Astrocyte (in vitro differentiated cells and primary cell): ENCODE measurements at regions not wholly inside any gene's neighbourhood (a gene's known extent, or its start where the extent isn't known, plus 50 kb on each side); places are given as distances from the start of the nearest gene placed in this dataset.

Experiments used
- DNase-seq: peaks from one replicate; pipeline ENCODE4 v3.0.0-alpha.2; 2010; ENCODE audit warnings: low read depth
- FAIRE-seq: peaks from 2 replicates; lab custom pipeline; 2011; peaks lifted over from hg19 to GRCh38; lab: Jason Lieb, UNC
- H2AFZ ChIP-seq: 2 replicates; pipeline ENCODE4 v1.6.0; 2012; ENCODE audit warnings: low read depth, low read length, inconsistent platforms
- H3K27ac ChIP-seq: 2 replicates; pipeline ENCODE4 v1.5.1; 2011; ENCODE audit warnings: low read depth, low read length, inconsistent platforms
- H3K27me3 ChIP-seq: 2 replicates; pipeline ENCODE4 v1.6.0; 2011; ENCODE audit warnings: low read length, inconsistent platforms; ENCODE audit not compliant: insufficient read depth
- H3K36me3 ChIP-seq: 2 replicates; pipeline ENCODE4 v1.5.1; 2011; ENCODE audit warnings: low read length, inconsistent platforms; ENCODE audit not compliant: insufficient read depth
- H3K4me1 ChIP-seq: 2 replicates; pipeline ENCODE4 v1.5.1; 2011; ENCODE audit warnings: low read length, inconsistent platforms; ENCODE audit not compliant: insufficient read depth
- H3K4me2 ChIP-seq: 2 replicates; pipeline ENCODE4 v1.6.0; 2012; ENCODE audit warnings: low read length, inconsistent platforms
- H3K4me3 ChIP-seq: 2 replicates; pipeline ENCODE4 v1.5.1; 2011; ENCODE audit warnings: low read depth, mild to moderate bottlenecking, low read length, inconsistent platforms; ENCODE audit not compliant: insufficient read depth
- H3K79me2 ChIP-seq: 2 replicates; pipeline ENCODE4 v1.6.0; 2012; ENCODE audit warnings: mild to moderate bottlenecking, low read length, inconsistent platforms; ENCODE audit not compliant: insufficient read depth
- H3K9ac ChIP-seq: 2 replicates; pipeline ENCODE4 v1.6.0; 2012; ENCODE audit warnings: mild to moderate bottlenecking, low read length, inconsistent platforms
- H3K9me3 ChIP-seq: 2 replicates; pipeline ENCODE4 v1.5.1; 2012; ENCODE audit warnings: low read depth, mild to moderate bottlenecking, low read length, inconsistent platforms; ENCODE audit not compliant: insufficient read depth
- H4K20me1 ChIP-seq: 2 replicates; pipeline ENCODE4 v1.6.0; 2012; ENCODE audit warnings: low read length, inconsistent platforms; ENCODE audit not compliant: insufficient read depth
- H3K27ac Mint-ChIP-seq: one replicate; pipeline ENCODE4 v1.8.0; 2021; ENCODE audit warnings: mild to moderate bottlenecking, mixed read lengths; ENCODE audit not compliant: unreplicated experiment
- H3K27me3 Mint-ChIP-seq: one replicate; pipeline ENCODE4 v1.8.0; 2021; ENCODE audit warnings: low read depth, mixed read lengths; ENCODE audit not compliant: unreplicated experiment
- H3K36me3 Mint-ChIP-seq: one replicate; pipeline ENCODE4 v1.8.0; 2021; ENCODE audit warnings: low read depth, mixed read lengths; ENCODE audit not compliant: unreplicated experiment
- H3K4me1 Mint-ChIP-seq: one replicate; pipeline ENCODE4 v1.8.0; 2021; ENCODE audit warnings: low read depth, mixed read lengths; ENCODE audit not compliant: unreplicated experiment
- H3K4me3 Mint-ChIP-seq: one replicate; pipeline ENCODE4 v1.8.0; 2021; ENCODE audit warnings: mild to moderate bottlenecking, moderate library complexity, mixed read lengths; ENCODE audit not compliant: unreplicated experiment
- H3K9me3 Mint-ChIP-seq: one replicate; pipeline ENCODE4 v1.8.0; 2021; ENCODE audit warnings: mild to moderate bottlenecking, mixed read lengths; ENCODE audit not compliant: unreplicated experiment
- EZH2 ChIP-seq: IDR thresholded peaks from 2 replicates; pipeline ENCODE4 v1.6.1; 2012; ENCODE audit warnings: mild to moderate bottlenecking, low read length, inconsistent platforms; ENCODE audit not compliant: insufficient read depth
- TF ChIP-seq, protein P1 (sequence below): IDR thresholded peaks from 2 replicates; pipeline ENCODE4 v1.5.1; 2011; ENCODE audit warnings: low read depth, mild to moderate bottlenecking, inconsistent platforms, low read length, moderate library complexity; ENCODE audit not compliant: insufficient read depth

DNA sequence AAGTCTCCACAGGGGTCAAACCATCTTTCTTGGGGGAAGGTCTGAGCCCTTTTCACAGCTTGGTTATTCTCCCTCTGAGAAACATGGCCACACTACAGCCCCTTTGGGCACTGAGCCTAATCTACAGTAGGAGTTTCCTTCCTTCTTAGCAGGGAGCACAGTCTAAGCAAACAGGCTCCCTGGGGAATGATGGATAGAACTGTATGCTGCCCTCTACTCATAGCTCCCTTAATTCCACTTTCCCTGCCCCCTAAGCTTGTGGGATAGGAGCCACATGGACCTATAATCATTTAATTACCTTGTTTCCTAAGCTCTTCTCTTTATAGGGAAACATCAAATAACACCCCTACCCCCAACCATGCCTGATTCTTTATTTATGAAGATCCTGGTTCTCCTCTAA lies 442.1 kb upstream of the MEX3C start:
- Mint-ChIP-seq H3K27me3 (no peaks in the 10 kb centered on the region), H3K36me3 (no peaks in the 10 kb centered on the region), H3K4me3 (no peak overlapping the region), H3K4me1 (no peaks in the 10 kb centered on the region), H3K27ac (no peak overlapping the region), H3K9me3 (peaks cover 2% of the 10 kb centered on the region)
- Histone ChIP-seq H3K4me2 (no peak overlapping the region), H3K4me3 (no peak overlapping the region), H3K9me3 (no peaks in the 10 kb centered on the region), H2AFZ (no peak overlapping the region), H3K4me1 (no peaks in the 10 kb centered on the region), H3K79me2 (no peaks in the 10 kb centered on the region), H3K36me3 (no peaks in the 10 kb centered on the region), H3K27ac (no peak overlapping the region), H3K27me3 (no peaks in the 10 kb centered on the region), H4K20me1 (no peaks in the 10 kb centered on the region), H3K9ac (no peak overlapping the region)
- TF ChIP-seq, protein P1, sequence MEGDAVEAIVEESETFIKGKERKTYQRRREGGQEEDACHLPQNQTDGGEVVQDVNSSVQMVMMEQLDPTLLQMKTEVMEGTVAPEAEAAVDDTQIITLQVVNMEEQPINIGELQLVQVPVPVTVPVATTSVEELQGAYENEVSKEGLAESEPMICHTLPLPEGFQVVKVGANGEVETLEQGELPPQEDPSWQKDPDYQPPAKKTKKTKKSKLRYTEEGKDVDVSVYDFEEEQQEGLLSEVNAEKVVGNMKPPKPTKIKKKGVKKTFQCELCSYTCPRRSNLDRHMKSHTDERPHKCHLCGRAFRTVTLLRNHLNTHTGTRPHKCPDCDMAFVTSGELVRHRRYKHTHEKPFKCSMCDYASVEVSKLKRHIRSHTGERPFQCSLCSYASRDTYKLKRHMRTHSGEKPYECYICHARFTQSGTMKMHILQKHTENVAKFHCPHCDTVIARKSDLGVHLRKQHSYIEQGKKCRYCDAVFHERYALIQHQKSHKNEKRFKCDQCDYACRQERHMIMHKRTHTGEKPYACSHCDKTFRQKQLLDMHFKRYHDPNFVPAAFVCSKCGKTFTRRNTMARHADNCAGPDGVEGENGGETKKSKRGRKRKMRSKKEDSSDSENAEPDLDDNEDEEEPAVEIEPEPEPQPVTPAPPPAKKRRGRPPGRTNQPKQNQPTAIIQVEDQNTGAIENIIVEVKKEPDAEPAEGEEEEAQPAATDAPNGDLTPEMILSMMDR, result no peak
- TF ChIP-seq EZH2, result no peak
- FAIRE-seq, result no peak
- no peak for DNase-seq

DNA sequence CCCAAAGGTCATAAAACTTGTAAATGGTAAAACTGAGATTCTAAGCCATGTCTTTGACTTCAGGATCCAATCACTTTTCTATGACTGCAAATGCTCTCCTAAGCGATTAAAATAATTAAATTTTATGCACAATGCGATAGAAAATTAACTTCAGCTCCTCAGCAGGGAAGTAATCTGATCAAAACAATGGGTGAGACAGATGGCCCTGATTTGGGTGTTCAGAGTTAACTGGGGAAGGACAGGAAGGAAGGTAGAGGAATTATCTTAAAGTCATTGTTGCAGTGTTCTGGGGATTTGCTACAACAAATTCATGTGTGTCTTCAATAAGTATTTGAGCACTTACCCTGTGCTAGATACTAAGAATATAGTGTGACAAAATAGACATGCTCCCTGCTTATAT lies 446.0 kb upstream of the MEX3C start:
- no peak overlapping the region for H3K27ac ChIP-seq
- H3K27me3 ChIP-seq, result no peaks in the 10 kb centered on the region
- H3K79me2 ChIP-seq, result no peaks in the 10 kb centered on the region
- H2AFZ ChIP-seq, result no peak overlapping the region
- H3K9ac ChIP-seq, result no peak overlapping the region
- FAIRE-seq (no peak), DNase-seq (no peak)
- no peaks in the 10 kb centered on the region for H3K36me3 Mint-ChIP-seq
- no peak overlapping the region for H3K4me3 Mint-ChIP-seq
- H3K9me3 Mint-ChIP-seq, result peaks cover 1% of the 10 kb centered on the region
- H3K4me1 Mint-ChIP-seq, result no peaks in the 10 kb centered on the region
- H3K36me3 ChIP-seq, result no peaks in the 10 kb centered on the region
- H4K20me1 ChIP-seq, result no peaks in the 10 kb centered on the region
- H3K27ac Mint-ChIP-seq, result no peak overlapping the region
- H3K4me3 ChIP-seq, result no peak overlapping the region
- no peak for TF ChIP-seq EZH2
- TF ChIP-seq, protein P1, result no peak
- no peak overlapping the region for H3K4me2 ChIP-seq
- H3K27me3 Mint-ChIP-seq, result no peaks in the 10 kb centered on the region
- H3K4me1 ChIP-seq, result no peaks in the 10 kb centered on the region
- no peaks in the 10 kb centered on the region for H3K9me3 ChIP-seq

DNA sequence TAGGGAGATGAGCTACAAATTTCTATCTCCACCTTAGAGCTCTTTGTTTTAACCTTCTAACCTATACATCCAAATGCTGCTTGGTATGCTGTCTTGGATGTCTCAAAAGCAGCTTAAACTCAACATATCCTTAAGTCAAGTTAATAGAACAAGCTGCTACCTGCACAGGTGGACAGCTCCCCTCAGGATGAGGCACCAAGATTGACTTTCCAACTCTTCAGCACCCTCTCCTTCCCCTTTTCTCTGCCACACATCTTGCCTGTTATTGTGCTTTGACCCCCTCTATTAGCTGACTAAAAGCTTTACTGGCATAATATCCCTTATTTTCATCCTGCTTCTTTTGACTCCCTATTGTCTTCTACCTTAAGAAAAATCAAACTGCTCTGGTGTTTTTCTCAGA lies 448.1 kb upstream of the MEX3C start:
- Mint-ChIP-seq H3K4me1 (no peaks in the 10 kb centered on the region), H3K27me3 (no peaks in the 10 kb centered on the region), H3K9me3 (no peaks in the 10 kb centered on the region), H3K36me3 (no peaks in the 10 kb centered on the region), H3K27ac (no peak overlapping the region), H3K4me3 (no peak overlapping the region)
- Histone ChIP-seq H3K4me1 (no peaks in the 10 kb centered on the region), H3K79me2 (no peaks in the 10 kb centered on the region), H3K36me3 (no peaks in the 10 kb centered on the region), H3K9ac (no peak overlapping the region), H4K20me1 (no peaks in the 10 kb centered on the region), H3K27me3 (no peaks in the 10 kb centered on the region), H3K4me2 (no peak overlapping the region), H3K4me3 (no peak overlapping the region), H2AFZ (no peak overlapping the region), H3K9me3 (no peaks in the 10 kb centered on the region), H3K27ac (no peak overlapping the region)
- DNase-seq (no peak), FAIRE-seq (no peak)
- TF ChIP-seq, protein P1, result no peak
- no peak for TF ChIP-seq EZH2
